GM12872 (cell line): ENCODE measurements at regions not wholly inside any gene's neighbourhood (a gene's known extent, or its start where the extent isn't known, plus 50 kb on each side); places are given as distances from the start of the nearest gene placed in this dataset.

ENCODE experiments used
- CTCF ChIP-seq: IDR thresholded peaks from 3 replicates; pipeline ENCODE4 v1.5.1; 2011; ENCODE audit warnings: low read depth, mild to moderate bottlenecking, low read length, moderate library complexity; ENCODE audit not compliant: insufficient read depth

GRCh38 chr10:131686781-131687420 is 213.9 kb upstream of the PPP2R2D start:
- no peak for TF ChIP-seq CTCF

GRCh38 chr10:131688304-131688703 is 212.5 kb upstream of the PPP2R2D start:
- TF ChIP-seq CTCF = no peak

- TF ChIP-seq CTCF = no peak
These were observed 211.8 kb upstream of the PPP2R2D start for GRCh38 chr10:131689016-131689415.

GRCh38 chr10:131689486-131689885 is 211.3 kb upstream of the PPP2R2D start:
- no peak for TF ChIP-seq CTCF

- no peak for TF ChIP-seq CTCF
These were observed 210.7 kb upstream of the PPP2R2D start for GRCh38 chr10:131689954-131690757.

- no peak for TF ChIP-seq CTCF
These were observed 210.0 kb upstream of the PPP2R2D start for GRCh38 chr10:131690805-131691239.

- no peak for TF ChIP-seq CTCF
These were observed 209.2 kb upstream of the PPP2R2D start for GRCh38 chr10:131691481-131692090.
